NCI-H774 (cell line): ENCODE measurements at regions not wholly inside any gene's neighbourhood (a gene's known extent, or its start where the extent isn't known, plus 50 kb on each side); places are given as distances from the start of the nearest gene placed in this dataset.
A peak's percentile ranks its signal among the peaks of the same experiment; 100 is the strongest.

Source experiments
- DNase-seq: peaks from one replicate; lab custom pipeline; 2025; lab: John Stamatoyannopoulos, UW

DNA sequence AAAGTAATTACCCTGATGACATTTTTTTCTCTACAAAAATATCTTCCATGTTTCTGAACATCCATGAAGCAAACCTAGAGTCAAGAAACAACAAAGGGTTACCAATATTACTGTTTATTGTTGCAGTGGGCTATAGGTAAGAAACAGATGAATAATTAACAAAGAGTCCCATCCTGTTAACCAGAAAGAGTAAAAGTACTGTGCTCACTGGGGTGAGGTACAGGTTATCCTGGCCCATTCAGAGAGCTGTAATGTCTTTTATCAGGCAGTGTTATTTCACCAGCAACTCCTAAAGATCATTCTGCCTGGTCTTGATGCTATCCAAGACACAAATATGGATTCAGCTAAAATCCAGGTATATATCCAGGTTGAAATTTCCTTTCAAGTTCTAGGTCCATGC is 754.9 kb downstream of the SATB2 start:
- DNase-seq: no peak

DNA sequence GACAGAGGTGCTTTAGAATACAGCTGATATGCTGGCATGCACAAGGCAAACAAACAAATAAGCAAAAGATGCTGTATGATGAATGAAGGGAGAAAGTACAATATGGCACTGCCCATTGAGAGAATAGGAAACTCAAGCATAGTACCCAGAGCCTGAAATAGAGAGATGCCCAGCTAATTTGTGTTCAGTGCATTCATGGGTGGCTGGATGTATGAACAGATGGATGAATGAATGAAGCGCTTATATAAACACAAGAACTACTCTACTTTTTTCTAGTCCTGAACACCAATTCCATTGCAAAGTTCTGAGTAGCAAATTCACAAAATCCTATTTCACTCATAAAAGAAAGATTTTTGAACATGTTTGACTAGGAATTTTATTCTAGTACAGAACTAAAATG is 756.3 kb downstream of the SATB2 start:
- DNase-seq: no peak

DNA sequence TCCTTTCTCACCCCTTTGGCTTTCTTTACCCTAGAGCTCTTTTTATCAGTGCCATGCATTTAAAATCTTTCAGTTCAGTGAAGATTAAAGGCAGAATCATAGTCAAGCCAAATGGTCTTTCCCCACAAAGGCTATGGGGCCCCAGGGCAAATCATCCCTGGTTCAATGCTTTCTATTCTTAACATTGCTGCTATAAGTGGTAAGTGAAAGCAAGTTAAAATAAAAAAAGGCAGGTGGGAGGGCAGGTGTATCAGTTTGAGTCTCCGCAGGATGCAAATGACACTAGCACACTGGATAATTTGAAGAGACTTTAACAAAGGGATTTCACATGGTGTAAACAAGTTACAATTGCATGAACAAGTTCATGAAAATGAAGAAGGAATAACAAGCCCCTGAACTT is 757.4 kb downstream of the SATB2 start:
- DNase-seq: peak; percentile 26

DNA sequence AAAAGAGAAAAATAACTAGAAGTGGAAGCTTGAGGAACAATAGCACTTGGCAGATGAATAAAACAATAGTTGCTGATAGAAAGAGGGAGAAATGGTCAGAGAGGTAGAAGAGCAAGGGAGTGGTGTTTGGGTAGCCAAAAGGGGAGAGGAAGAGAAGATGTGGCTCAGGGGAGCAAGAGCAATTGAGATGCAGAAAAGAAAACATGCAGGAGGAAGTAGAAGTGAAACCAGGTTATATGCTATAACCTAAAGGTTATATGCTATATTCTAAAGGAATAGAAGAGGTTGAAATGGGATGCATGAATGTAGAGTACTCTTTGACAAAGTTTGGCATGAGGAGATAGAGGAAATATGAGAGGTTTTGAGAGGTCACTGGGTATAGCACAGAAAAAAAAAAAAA is 759.5 kb downstream of the SATB2 start:
- DNase-seq: no peak

DNA sequence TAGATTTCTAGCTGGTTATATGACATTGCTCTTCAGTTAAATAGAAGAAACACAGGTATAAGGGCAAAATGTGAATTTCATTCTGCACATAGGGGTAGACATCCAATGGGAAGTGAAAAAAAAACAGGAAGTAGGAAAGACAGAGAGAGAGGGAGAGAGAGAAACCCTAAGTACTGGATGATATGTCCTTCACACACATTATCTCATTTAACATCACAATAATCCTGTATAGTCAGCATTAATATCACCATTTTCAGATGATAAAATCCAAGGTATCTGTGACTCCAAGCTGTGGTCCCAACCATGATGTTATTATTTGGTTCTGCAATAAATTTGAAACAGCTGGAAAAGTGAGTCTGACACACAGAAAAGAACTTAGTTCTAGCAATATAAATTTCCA is 759.9 kb downstream of the SATB2 start:
- DNase-seq: no peak

DNA sequence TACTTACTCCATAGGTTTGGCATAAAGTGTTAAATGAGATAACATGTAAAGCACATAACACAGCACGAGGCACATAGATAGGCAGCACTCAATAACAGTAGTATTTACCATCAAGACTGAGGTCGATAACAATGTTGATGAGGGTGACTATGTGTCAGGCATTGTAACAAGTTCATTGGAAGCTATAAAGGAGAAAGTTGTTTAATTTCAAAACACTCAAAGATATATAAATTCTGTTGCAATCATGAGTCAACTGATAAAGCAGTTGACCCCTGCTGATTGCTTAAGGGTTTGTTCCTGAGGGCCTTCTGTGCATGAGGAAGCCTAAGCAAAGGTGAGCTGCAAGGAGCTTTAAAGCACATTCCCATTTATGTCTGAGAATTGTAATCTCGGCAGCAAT is 760.5 kb downstream of the SATB2 start:
- DNase-seq: no peak

DNA sequence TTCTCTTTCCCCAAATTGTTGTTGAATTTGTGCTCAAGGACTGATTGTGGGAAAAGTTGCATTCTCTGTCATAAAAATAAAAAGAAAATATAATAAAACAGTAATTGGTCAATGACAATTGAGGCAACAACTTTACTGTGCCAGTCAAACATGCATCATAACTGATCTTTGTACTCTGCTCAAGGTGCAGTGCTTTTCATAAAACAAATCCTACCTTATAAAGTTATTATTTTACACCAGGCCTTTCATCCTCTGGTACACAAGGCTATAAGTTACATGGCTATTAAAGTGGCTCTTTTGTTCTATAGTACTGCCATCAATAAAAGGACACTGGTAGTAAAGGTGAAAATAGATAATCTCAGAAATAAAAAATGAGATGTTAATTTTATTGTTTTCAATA is 761.9 kb downstream of the SATB2 start:
- DNase-seq: no peak

DNA sequence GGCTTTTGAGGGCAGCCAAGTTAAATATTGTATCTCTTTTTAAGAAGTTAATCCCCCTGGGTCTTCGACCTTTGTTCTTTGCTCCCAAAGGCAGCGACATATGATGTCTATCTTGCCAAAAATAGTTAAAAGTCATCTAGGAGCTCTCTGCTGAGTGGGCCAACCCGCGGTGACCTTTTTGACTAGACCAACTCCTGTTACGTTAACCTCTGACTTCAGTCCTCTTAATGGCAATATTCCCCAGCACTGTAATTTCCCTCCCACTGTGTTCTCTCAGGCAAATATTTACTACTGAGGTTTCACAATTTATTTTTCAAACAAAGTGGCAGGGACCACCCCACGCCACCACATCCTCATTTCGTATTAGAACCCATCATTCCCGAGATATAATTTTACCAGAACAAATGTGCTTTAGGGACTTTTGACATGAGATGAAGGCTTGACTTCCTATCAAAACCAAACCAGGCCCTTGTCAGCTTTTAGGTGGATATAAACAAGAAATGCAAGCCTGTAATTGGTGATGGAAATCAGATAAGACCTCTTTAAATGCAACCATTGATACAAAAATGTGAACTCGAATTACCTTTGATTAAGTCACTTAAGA is 764.7 kb downstream of the SATB2 start:
- DNase-seq: no peak

DNA sequence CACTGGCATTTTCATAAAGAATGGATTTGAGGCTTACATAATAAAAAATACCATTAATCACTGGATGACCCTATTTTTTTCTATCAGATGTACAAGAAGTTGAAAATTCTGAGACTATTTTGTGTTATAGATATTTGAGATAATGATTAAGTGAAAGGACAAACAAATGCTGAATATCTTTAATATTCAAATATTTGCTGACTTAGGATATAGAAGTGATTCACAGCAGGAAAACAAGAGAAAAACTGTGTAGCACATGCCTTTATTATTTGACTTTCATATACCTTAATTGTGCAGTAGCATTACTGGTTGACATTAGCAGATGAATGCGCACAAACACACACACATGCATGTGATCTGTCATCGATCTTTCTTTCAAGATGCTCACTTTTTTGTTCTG is 766.5 kb downstream of the SATB2 start:
- no peak for DNase-seq

DNA sequence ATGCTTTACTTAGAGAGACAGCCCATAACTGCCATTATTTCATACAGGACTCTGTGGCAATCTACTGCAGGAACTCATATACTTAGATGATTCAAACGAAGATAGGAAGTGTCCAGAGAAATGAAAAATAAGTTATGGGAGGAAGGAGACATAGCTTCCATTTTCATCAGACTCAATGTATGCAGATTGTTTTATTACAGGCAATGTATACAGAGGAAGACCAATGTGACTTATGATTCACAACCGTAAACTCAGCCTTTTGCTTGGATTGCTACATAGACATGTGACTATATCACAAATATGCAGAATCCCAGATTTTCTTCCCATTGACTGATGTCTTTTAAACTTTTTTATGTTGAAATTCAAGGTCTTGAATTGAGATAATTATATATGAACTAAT is 793.4 kb downstream of the SATB2 start:
- DNase-seq: no peak

DNA sequence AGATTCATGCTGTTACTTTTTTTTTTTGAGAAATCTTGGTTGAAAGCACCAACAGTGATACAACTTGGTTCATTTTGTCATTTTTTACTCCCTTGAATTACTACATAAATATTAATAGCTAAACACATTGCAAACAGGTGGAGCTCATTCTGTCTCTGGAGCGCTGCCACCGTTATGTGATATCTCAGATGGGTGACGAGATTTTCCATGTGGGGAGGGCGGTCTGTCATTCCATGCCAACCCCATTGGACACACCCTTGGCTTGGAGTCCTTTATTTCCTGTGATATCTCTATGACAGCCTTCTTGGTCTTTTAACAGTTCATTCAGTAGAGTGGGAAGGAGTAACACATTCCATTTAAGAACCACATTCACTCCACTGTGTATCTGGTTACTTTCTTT is 794.8 kb downstream of the SATB2 start:
- DNase-seq: no peak

DNA sequence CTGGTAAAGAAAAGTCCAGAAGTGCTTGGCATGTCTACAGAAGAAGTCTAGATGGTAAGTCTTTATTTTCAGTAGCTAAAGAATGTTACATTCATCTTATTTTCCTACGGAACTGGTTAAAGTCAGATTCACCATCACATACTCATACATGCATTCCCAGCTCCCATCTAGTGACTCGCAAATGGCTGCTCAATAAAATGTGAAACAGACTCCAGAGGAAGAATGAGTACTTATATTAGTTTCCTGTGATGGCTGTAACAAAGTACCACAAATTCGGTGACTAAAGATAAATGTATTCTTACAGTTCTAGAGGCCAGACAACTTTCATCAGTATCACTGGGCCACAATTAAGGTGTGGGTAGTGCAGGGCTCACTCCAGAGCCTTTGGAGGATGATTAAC is 797.2 kb downstream of the SATB2 start:
- DNase-seq: no peak

DNA sequence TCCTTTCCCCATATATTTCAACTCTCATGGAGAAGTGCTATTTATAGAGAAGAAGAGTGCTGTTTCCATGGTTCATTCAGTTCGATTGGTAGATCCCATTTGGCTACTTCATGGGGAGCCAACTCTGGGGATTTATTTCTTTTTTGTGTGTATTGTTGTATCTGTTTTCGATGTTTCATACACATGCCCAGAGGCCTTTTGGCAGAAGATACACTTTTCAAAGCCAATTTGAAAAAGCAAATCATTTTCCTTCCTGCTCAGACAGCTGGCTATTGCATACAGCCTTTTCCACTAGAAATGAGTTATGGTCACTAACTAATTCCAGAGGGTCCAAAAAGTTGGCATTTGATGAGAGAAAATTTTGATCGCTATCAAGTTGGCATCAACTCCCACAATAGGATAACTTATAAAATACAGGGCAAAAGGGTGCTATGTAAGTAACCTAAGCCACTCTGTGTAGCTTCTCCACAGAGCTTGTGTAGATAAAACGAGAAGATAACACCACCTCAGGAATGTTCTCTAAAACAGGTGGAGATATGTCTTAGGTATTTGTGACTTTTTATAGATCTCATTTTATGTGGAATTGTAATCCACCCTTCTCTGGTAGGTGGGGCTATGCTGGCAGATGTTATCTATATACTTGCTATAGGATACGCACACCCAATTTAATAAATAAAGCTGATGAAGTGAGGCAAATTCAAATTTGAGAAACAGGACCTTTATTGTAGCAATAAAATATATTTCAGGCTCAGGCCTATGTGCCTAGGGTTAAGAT is 798.5 kb downstream of the SATB2 start:
- DNase-seq: no peak

DNA sequence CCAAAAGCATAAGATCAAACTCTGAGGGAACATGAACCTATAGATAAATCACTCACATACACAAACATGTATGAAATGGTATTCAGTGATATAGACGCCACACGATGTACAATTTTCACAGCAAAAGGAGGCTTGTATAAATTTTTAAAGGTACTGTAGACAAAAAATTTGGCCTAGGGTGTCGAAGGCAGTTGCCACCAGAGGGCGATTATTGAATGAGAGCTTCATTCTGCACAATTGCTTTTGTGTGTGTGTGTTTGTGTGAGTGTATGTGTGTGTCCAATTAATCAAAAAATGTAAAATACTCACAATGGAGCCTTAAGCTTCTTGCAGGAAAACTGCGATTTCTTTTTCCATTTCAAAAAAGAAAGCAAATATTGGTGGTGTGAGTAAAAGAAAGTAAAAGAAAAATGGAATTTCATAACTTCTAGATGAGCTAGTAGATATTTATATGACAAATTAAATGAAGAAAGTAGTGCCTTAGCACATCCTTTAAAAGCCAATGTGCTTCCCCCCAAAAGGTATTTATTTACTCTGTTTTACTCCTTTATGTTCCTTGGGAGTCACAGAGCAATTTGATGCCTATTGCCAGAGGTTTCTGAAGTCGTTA is 800.1 kb downstream of the SATB2 start:
- no peak for DNase-seq

DNA sequence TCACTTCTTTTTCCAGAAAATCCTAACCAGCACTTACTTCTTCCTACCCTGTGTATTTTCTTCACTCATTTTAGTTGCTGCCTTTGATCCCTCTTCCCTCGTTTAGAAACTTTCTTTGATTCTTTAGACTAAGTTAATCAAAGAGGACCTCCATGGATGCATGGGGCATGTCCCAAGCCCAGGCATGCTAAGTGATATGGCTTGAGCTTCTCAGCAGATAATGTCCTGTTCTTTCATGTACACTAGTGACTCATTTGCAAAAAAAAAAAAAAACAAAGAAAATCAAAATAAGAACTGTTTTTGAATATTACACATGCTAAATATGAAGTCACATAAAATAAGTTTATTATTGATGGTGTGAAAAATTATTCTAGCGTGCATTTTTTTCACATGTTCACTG is 800.9 kb downstream of the SATB2 start:
- DNase-seq: no peak

DNA sequence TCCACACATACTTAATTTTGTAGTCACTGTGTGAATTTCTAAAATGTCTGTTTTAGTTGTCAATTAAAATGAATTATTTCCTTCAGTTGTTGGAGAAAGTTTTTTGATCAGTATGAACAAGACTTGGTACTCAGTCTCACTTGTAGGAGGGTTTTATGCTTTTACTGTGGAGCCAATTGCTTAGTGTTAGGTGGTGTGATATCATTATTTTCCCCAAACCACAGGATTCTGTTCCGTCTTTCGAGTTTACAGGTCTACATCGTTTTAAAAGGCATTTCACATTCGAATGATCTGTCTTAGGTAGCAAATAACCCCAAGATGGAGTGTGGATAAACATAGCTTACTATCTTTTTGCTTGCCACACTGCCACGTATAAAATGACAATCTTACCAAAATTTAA is 803.1 kb downstream of the SATB2 start:
- DNase-seq: no peak

DNA sequence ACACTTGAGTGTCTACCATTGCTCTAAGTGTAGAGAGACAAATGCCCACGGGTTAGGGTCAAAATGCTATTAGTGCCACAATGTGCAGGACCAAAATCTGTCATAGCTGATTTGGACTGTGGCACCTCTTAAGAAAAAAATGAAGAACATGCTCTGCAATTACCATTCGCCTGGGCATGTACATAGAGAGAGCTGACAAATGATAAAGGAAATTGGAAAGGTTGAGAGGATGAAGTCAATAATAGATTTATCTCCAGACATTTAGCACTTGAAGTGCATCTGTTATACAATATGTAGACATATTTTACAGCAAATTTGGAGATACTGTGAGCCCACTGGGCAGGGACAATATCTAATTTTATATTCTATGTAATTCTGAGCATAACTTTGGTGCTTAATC is 804.4 kb downstream of the SATB2 start:
- no peak for DNase-seq

DNA sequence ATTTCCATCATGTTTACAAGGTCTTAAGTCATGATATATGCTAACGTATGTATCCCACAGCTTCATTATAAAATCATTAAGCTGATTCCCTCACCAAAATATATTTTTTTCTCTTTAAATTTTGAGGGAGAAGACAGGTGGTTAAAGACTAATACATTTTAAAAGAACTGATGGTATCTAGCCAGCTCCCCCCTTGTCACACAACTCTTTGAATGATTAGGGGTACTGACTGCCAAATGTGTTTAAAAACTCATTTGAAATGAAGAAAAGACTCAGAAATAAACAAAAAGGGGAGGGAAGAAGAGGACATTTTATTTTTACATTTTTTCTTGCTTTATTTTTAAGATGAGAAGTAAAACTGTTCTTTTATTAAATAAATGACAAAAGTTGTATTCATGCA is 805.3 kb downstream of the SATB2 start:
- no peak for DNase-seq

DNA sequence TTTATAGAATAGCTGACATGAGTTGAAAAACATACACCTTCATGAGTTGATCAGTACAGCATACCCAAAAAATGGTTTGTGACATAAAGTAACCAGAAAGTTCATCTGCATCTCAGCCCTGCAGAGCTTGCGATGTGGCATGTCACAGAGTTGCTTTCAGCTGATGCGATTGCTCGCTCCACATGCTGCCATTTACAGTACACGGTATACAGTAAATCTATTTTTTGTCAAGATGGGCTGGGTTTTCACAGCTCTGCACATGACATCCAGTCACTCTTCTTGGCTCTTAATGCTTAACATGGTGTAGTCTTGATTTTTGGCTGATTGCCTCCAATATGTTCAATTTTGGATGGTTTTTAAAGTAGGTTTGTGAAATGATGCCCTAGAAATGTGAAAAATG is 811.9 kb downstream of the SATB2 start:
- no peak for DNase-seq

DNA sequence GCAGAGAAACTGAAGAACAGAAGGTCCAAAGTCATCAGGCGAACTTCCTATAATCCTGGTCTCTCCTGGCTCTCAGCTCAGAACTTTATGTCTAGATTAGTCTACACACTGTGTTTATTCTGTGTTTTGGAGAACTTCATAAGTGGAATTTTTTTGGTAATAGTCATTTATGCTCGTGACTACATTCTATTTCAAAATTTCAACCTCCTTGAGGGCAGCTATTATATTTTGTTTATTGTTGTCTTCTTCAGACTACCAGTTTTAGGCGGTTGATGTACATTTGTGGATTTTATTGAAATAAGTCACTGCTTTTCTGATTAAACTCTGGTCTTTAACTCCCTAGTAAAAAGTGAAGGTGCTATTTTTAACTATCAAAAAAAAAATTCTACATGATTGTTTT is 816.6 kb downstream of the SATB2 start:
- DNase-seq: no peak

DNA sequence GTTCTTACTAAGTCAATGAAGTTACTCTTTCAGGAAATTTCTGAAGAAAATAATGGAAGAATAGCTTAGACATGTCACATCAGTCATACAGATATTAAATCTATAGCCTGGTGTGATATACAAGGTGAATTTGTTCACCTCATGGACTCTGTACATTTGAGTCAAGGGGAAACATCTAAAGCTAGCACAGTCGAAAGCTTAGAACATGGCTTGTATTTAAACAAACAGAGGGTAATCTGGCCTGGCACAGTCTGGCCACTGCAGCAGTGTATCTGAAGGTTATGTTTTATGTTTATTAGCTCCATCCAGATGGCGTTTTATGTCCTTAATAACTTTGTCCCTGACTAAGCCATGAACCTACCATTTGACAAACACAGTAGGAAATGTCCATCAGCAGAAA is 817.3 kb downstream of the SATB2 start:
- no peak for DNase-seq

DNA sequence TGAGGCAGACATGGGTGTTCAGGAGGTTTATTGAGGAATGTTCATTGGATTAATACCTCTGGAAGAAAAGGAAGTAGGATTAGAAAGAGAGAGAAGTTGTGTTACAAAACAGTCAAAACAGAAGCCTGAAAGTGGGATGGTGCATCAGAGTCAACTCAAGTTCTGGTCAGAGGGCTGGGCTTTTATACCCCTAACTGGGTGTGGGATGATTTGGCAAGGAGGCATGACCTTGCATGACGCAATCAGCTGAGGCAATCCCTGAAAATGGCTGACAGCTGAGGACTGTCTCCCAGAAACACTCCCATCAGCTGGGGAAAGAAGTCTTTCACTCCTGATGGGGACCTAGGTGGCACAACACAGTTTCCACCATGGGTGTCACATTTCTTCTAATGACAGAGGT is 818.2 kb downstream of the SATB2 start:
- DNase-seq: no peak

DNA sequence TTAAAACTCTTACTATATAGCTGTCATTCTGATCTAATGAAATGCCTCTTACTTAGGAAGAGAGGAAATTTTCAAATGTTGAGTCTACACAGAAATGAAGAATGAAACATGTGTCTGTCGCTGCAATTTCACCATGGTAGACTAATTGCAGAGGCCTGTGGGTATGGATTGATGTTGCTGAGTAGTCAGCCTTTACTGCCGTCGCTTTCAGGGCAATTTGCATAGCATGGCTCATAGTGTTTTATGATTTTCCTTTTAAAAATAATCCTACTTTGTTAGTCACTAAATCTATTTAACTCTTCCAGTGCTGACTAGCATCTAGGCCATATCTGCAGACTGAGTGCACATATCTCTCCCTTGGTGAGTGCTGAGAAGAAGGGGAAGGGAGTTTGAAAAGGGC is 819.2 kb downstream of the SATB2 start:
- no peak for DNase-seq

DNA sequence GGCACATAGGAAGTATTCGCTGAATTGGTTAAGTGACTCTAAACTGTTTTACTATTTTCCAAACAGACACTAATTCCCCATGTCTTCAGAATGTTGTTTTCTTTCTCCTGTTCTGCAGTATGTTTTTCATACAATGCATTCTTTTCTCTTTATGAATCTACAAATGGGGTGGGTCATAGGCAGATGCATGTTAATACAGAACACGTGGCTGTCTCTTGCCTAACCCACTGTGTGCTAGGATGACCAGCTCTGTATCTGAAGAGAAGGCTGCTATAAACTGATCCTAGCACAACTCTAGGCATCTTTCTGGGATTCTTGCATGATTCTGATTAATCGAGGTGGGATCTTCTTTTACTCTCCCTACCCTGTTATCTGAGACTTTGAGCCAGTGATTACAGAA is 826.0 kb downstream of the PLCL1 start:
- no peak for DNase-seq
